Stomach (tissue), 8 donors: ENCODE measurements at regions not wholly inside any gene's neighbourhood (a gene's known extent, or its start where the extent isn't known, plus 50 kb on each side); places are given as distances from the start of the nearest gene placed in this dataset.
A peak's percentile ranks its signal among the peaks of the same experiment; 100 is the strongest.

Source experiments
- DNase-seq, 2 donors: peaks; one replicate each; pipeline versions ENCODE4 v3.0.0 to v3.0.0-alpha.2; 2013 to 2019
- H3K27ac ChIP-seq, 5 donors: fragments of 200-600 bp in 4 of 5; sonication (generic) in 4 of 5; one replicate each; pipeline ENCODE4 v1.5.1; 2013 to 2019; ENCODE audit warnings: mild to moderate bottlenecking in 1 of 5, moderate library complexity in 1 of 5
- H3K27me3 ChIP-seq, 3 donors: fragments of 200-600 bp; sonication (generic); one replicate each; pipeline ENCODE4 v1.5.1; 2017 to 2019; ENCODE audit warnings: mixed run types in 1 of 3
- H3K36me3 ChIP-seq, 4 donors: fragments of 200-600 bp; sonication (generic); 1 replicate in 3 of 4; 2 replicates in 1 of 4; pipeline ENCODE4 v1.5.1; 2016 to 2019
- H3K4me1 ChIP-seq, 4 donors: fragments of 200-600 bp; sonication (generic); one replicate each; pipeline ENCODE4 v1.5.1; 2016 to 2019
- H3K4me3 ChIP-seq, 4 donors: fragments of 200-600 bp; sonication (generic) in 3 of 4; one replicate each; pipeline ENCODE4 v1.5.1; 2016 to 2019; ENCODE audit warnings: mild to moderate bottlenecking in 1 of 4
- H3K9me3 ChIP-seq, 4 donors: fragments of 200-600 bp; sonication (generic); one replicate each; pipeline ENCODE4 v1.5.1; 2016 to 2019
- CTCF ChIP-seq, 7 experiments: fragments of 450-650 bp in 4 of 7; fragments of 200-600 bp in 3 of 7; sonication (generic) in 3 of 7; IDR thresholded peaks; one replicate each; pipeline ENCODE4 v1.5.1; 2016 to 2019; ENCODE audit warnings: antibody characterized with exemption in 7 of 7, control low read depth in 2 of 7, mild to moderate bottlenecking in 1 of 7
- EP300 ChIP-seq: sonication (generic); formaldehyde crosslinking; IDR thresholded peaks from one replicate; pipeline ENCODE4 v1.6.1; 2017; ENCODE audit warnings: antibody characterized with exemption
- POLR2A ChIP-seq, 4 donors: fragments of 450-650 bp; IDR thresholded peaks; one replicate each; pipeline ENCODE4 v1.6.1; 2016; ENCODE audit warnings: antibody characterized with exemption in 4 of 4, control low read depth in 2 of 4, mild to moderate bottlenecking in 1 of 4, moderate library complexity in 1 of 4
- POLR2AphosphoS5 ChIP-seq, 3 donors: sonication (generic); formaldehyde crosslinking; IDR thresholded peaks; one replicate each; pipeline ENCODE4 v1.6.1; 2016; ENCODE audit warnings: antibody characterized with exemption in 3 of 3
- WGBS, 5 donors: extraction: QIAGEN DNeasy Blood & Tissue Kit in 3 of 5; methylation state at CpG; one replicate each; pipeline versions ENCODE4 v1.1.5 to v1.1.7; 2013 to 2018; 5-methylcytosine and 5-hydroxymethylcytosine counted together
- intact Hi-C: fragments of 100-400 bp; cut with DNase I; formaldehyde crosslinking; loops from one replicate; pipeline ENCODE4 v1.15.1; 2023; ENCODE audit warnings: low total_unique reads
- donor health status: healthy with polysubstance abuse.
- donor health status: Bipolar disorder and iron deficiency.
- donor health status: healthy.

DNA sequence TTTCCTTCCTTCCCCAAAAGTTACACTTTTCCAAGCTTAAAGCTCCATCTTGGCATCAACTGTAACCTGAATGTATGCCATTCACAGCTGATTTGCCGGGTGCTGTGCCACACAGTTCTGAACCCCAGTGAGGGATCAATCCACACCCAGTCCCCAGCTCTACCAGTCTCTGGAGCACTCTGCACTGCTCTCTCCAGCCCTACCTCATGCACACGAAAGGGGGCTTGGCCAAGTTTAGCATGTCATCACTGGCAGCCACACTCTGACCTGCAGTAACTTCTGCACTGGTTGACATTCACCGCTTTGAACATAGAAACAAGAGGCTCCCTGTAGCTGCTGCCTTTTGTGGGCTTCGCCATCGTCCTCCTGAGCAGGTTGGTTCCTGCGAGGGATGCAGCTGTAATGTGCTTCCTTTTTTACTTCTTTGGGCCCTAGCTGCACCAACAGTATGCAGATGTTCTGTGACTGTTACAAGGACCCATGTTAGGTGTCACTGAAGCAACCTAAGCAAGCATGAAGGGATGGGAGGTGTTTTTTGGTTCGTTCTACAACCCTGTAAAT is 135.4 kb upstream of the SLC44A3 start:
- Histone ChIP-seq H3K27ac (no peak overlapping the region), H3K4me3 (no peak overlapping the region), H3K27me3 (no peaks in the 10 kb centered on the region), H3K9me3 (no peaks in the 10 kb centered on the region), H3K4me1 (no peaks in the 10 kb centered on the region), H3K36me3 (no peaks in the 10 kb centered on the region)
- DNase-seq: no peak
- 77 to 89% (median 79%) methylated on average over 7 of the region's 7 CpGs for WGBS, 5 donors
- TF ChIP-seq CTCF (IDR thresholded peaks at IDR 0.05) (no peak), POLR2AphosphoS5 (IDR thresholded peaks at IDR 0.05) (no peak), POLR2A (IDR thresholded peaks at IDR 0.05) (no peak), EP300 (no peak)
- intact Hi-C loops: no loop called here

DNA sequence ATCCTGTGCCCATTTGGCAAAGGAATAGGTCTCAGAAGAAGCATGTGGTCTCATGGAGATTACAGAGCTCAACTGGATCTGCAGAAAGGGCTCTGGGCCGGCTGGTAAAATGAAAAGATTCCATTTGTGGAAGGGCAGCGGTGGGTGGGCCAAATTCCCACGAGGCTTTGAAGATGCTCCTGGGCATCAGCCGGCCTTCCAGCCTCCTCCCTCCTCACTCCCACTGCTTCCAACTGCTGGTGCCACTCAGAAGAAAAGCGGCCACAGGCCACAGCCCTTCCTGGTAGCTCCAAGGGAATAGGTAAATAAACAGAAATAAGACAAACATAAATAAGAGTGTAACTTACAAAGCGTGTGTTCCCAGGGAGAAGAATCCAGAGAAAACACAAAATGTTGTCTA is 136.3 kb upstream of the SLC44A3 start:
- DNase-seq: no peak
- TF ChIP-seq POLR2A (IDR thresholded peaks at IDR 0.05): no peak
- no peak for TF ChIP-seq EP300
- TF ChIP-seq POLR2AphosphoS5 (IDR thresholded peaks at IDR 0.05): no peak
- no peak for TF ChIP-seq CTCF (IDR thresholded peaks at IDR 0.05)
- Histone ChIP-seq H3K36me3 (no peaks in the 10 kb centered on the region), H3K4me1 (peaks cover 0 to 3% (median under 1%) of the 10 kb centered on the region in 4 donors), H3K9me3 (no peaks in the 10 kb centered on the region), H3K27me3 (no peaks in the 10 kb centered on the region), H3K27ac (no peak overlapping the region), H3K4me3 (no peak overlapping the region)
- intact Hi-C loops: no loop called here
- 62 to 78% (median 70%) methylated on average over 6 of the region's 6 CpGs for WGBS, 5 donors

- DNase-seq: no peak
- TF ChIP-seq POLR2A (IDR thresholded peaks at IDR 0.05): no peak
- TF ChIP-seq POLR2AphosphoS5 (IDR thresholded peaks at IDR 0.05): no peak
- no peak for TF ChIP-seq CTCF (IDR thresholded peaks at IDR 0.05)
- no peak for TF ChIP-seq EP300
- no peaks in the 10 kb centered on the region for H3K9me3 ChIP-seq
- intact Hi-C loops: no loop called here
- no peak overlapping the region for H3K4me3 ChIP-seq
- H3K4me1 ChIP-seq: peaks cover 6 to 23% (median 15%) of the 10 kb centered on the region in 4 donors
- peak overlapping the region in 2 of 5 donors; percentile 25 to 50 for H3K27ac ChIP-seq
- H3K27me3 ChIP-seq: no peaks in the 10 kb centered on the region
- 57 to 73% (median 71%) methylated on average over 3 of the region's 3 CpGs for WGBS, 5 donors
- H3K36me3 ChIP-seq: no peaks in the 10 kb centered on the region
Observed at GRCh38 chr1:94680039-94680377, 138.4 kb upstream of the F3 start.

DNA sequence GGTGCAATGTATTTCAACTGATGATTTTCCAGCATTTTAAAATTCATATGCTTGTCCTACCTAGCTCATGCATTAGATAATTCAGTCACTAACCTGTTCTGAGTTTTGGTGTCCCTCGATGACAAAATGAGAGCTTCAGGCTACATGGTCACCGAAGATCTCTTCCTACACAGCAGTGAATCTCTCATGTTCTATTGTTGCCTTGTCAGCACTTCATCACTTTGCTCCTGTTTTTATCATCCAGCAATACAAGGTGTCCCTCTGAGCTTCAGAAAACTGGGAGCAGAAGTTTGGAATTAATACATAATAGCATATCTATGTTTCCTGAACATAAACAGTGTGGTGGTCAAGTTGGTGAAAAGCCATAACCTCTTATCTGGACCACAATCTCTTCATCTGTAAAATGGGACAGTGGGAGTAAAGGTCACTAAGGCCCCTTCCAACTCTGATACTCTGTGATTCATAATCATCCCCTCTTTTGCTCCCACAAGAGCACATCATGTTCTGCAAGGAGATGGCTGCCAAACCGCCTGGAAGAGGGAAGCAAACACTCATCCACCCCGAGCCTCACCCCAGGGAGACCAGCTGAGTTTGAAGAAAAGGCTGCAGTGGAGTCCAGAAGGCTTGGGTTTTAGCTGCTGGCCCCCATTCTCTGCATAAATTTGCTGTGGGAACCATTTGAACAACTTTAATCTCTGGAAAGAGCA is 137.9 kb upstream of the F3 start:
- H3K36me3 ChIP-seq: no peaks in the 10 kb centered on the region
- H3K27ac ChIP-seq: peak overlapping the region in 2 of 5 donors; percentile 50 to 81
- DNase-seq: no peak
- no peaks in the 10 kb centered on the region for H3K9me3 ChIP-seq
- no peak for TF ChIP-seq EP300
- TF ChIP-seq POLR2AphosphoS5 (IDR thresholded peaks at IDR 0.05): no peak
- TF ChIP-seq CTCF (IDR thresholded peaks at IDR 0.05): no peak
- TF ChIP-seq POLR2A (IDR thresholded peaks at IDR 0.05): no peak
- no peaks in the 10 kb centered on the region for H3K27me3 ChIP-seq
- H3K4me3 ChIP-seq: no peak overlapping the region
- intact Hi-C loops: no loop called here
- WGBS, 5 donors: 70 to 87% (median 79%) methylated on average over 4 of the region's 4 CpGs
- H3K4me1 ChIP-seq: peaks cover 6 to 23% (median 15%) of the 10 kb centered on the region in 4 donors
